ENCODE measurements at regions not wholly inside any gene's neighbourhood (a gene's known extent, or its start where the extent isn't known, plus 50 kb on each side); places are given as distances from the start of the nearest gene placed in this dataset.

- ChIA-PET CTCF (interaction anchor here (1.4 to 3.7 kb wide), 4 partner anchors 16 to 111 kb away, joined by 4 to 25 read pairs (median 7); no protein-coding TSS in a partner anchor), POLR2A (no interaction called here)
- 0 out of 4 replicates have a peak, but pooled peaks cover 0 to 6% of the 10 kb centered on the region in 2 experiments for H3K4me1 ChIP-seq (ENCODE audit: control insufficient read depth in 1 of 2, insufficient read depth in 2 of 2, low read depth in 1 of 2, low read length in 1 of 2)
- no peaks in the 10 kb centered on the region for H3K79me2 ChIP-seq (ENCODE audit: insufficient read depth)
- peak overlapping the region in 1 of 2 experiments; percentile 69; a peak in 2 of 4 replicates for H3K27ac ChIP-seq (ENCODE audit: low read depth in 2 of 2, low read length in 1 of 2)
- H3K9me2 ChIP-seq = no peaks in the 10 kb centered on the region
- H3K27me3 ChIP-seq (ENCODE audit: insufficient read depth) = no peaks in the 10 kb centered on the region
- no peak overlapping the region for H3K4me3 ChIP-seq (ENCODE audit: low read depth in 2 of 2, low read length in 1 of 2)
- no peaks in the 10 kb centered on the region for H3K9me3 ChIP-seq
- TF ChIP-seq SIN3A (IDR thresholded peaks at IDR 0.05; ENCODE audit: borderline replicate concordance, low read depth, low read length) (no peak), EP300 (IDR thresholded peaks at IDR 0.05; ENCODE audit: borderline replicate concordance in 1 of 2, low read depth in 1 of 2, low read length in 1 of 2) (no peak), YY1 (IDR thresholded peaks at IDR 0.05; ENCODE audit: low read depth) (no peak), RFX5 (IDR thresholded peaks at IDR 0.05; ENCODE audit: low read length) (no peak), IRF3 (IDR thresholded peaks at IDR 0.05; ENCODE audit: low read depth, low read length) (no peak), MAX (IDR thresholded peaks at IDR 0.05; ENCODE audit: low read depth) (no peak), SMC3 (IDR thresholded peaks at IDR 0.05; ENCODE audit: low read depth, low read length) (no peak), POLR2AphosphoS5 (IDR thresholded peaks at IDR 0.05; ENCODE audit: low read depth, low read length) (no peak), RAD21 (IDR thresholded peaks at IDR 0.05; ENCODE audit: low read length) (no peak), USF1 (IDR thresholded peaks at IDR 0.05; ENCODE audit: borderline replicate concordance, low read depth) (no peak), RCOR1 (IDR thresholded peaks at IDR 0.05; ENCODE audit: low read length) (no peak), MXI1 (IDR thresholded peaks at IDR 0.05; ENCODE audit: low read depth, low read length) (no peak), MEF2A (IDR thresholded peaks at IDR 0.05; ENCODE audit: borderline replicate concordance, low read depth) (no peak), USF2 (IDR thresholded peaks at IDR 0.05; ENCODE audit: borderline replicate concordance, low read depth, low read length) (no peak), RXRA (IDR thresholded peaks at IDR 0.05; ENCODE audit: borderline replicate concordance, low read depth) (no peak), ELF1 (IDR thresholded peaks at IDR 0.05) (no peak), EZH2phosphoT487 (IDR thresholded peaks at IDR 0.05; ENCODE audit: borderline replicate concordance, low read depth) (no peak), FOXM1 (IDR thresholded peaks at IDR 0.05; ENCODE audit: low read depth) (no peak), REST (IDR thresholded peaks at IDR 0.05; ENCODE audit: low read depth, low read length) (no peak), NRF1 (IDR thresholded peaks at IDR 0.05; ENCODE audit: low read depth, low read length) (no peak)
- H3K4me2 ChIP-seq = peak overlapping the region; percentile 31; the same call in 1 of the 2 replicates
- H2AFZ ChIP-seq (ENCODE audit: low read depth) = no peak overlapping the region; the same call in 1 of the 2 replicates
- DNase-seq = no peak
- WGBS (ENCODE audit: low lambda C conversion rate) = 90% methylated on average over 5 of the region's 5 CpGs
- no peaks in the 10 kb centered on the region for H3F3A ChIP-seq (replicated peaks; ENCODE audit: insufficient read depth)
- no peak overlapping the region for H3K9ac ChIP-seq
- no peaks in the 10 kb centered on the region for H3K36me3 ChIP-seq (replicated peaks in 1 of 2; ENCODE audit: control insufficient read depth in 1 of 2, insufficient read depth in 2 of 2, low read length in 1 of 2)
- no peaks in the 10 kb centered on the region for H4K20me1 ChIP-seq (ENCODE audit: insufficient read depth)
Observed at GRCh38 chr14:64653900-64654245, 50.4 kb upstream of the PLEKHG3 start.
